ENCODE measurements at regions not wholly inside any gene's neighbourhood (a gene's known extent, or its start where the extent isn't known, plus 50 kb on each side); places are given as distances from the start of the nearest gene placed in this dataset.

- 64 to 69% methylated on average over 5 of the region's 5 CpGs for WGBS, 2 donors
Observed at GRCh38 chr6:23775127-23775526, 350.9 kb upstream of the NRSN1 start.

GRCh38 chr6:23783901-23784300, 342.1 kb upstream of the NRSN1 start:
- H3K27ac ChIP-seq = peak overlapping the region in 1 of 10 donors; percentile 25
- 51 to 59% methylated on average over 2 of the region's 2 CpGs for WGBS, 2 donors
- no peak for TF ChIP-seq CTCF (IDR thresholded peaks at IDR 0.05)
- H3K27me3 ChIP-seq = no peaks in the 10 kb centered on the region
- no peaks in the 10 kb centered on the region for H3K9me3 ChIP-seq
- no peaks in the 10 kb centered on the region for H3K36me3 ChIP-seq
- H3K4me1 ChIP-seq = no peaks in the 10 kb centered on the region
- intact Hi-C loops (cut with DNase I) = no loop called here
- DNase-seq (no peak), ATAC-seq (peak in 2 of 8 donors; percentile 46 to 49)
- H3K4me3 ChIP-seq = no peak overlapping the region

More at GRCh38 chr6:23775127-23775526, 350.9 kb upstream of the NRSN1 start:
- Histone ChIP-seq H3K27ac (no peak overlapping the region), H3K4me1 (no peaks in the 10 kb centered on the region), H3K9me3 (peaks cover 0 to 5% (median 0%) of the 10 kb centered on the region in 11 donors), H3K4me3 (no peak overlapping the region), H3K27me3 (no peaks in the 10 kb centered on the region), H3K36me3 (no peaks in the 10 kb centered on the region)
- DNase-seq = no peak
- ATAC-seq = no peak
- TF ChIP-seq CTCF (IDR thresholded peaks at IDR 0.05) = no peak
- intact Hi-C loops (cut with DNase I) = no loop called here

- TF ChIP-seq CTCF (IDR thresholded peaks at IDR 0.05) = no peak
- no peaks in the 10 kb centered on the region for H3K36me3 ChIP-seq
- DNase-seq = no peak
- no peaks in the 10 kb centered on the region for H3K27me3 ChIP-seq
- 59 to 60% methylated on average over 7 of the region's 7 CpGs for whole genome bisulfite sequencing, 2 donors
- no peak overlapping the region for H3K4me3 ChIP-seq
- H3K4me1 ChIP-seq = no peaks in the 10 kb centered on the region
- intact Hi-C loops (cut with DNase I) = no loop called here
- peak overlapping the region in 1 of 10 donors; percentile 25 for H3K27ac ChIP-seq
- no peaks in the 10 kb centered on the region for H3K9me3 ChIP-seq
- ATAC-seq = peak in 2 of 8 donors; percentile 34 to 65
Observed at GRCh38 chr6:23784301-23784919, 341.6 kb upstream of the NRSN1 start.

- DNase-seq (no peak), ATAC-seq (no peak)
- no peak overlapping the region for H3K4me3 ChIP-seq
- H3K9me3 ChIP-seq = no peaks in the 10 kb centered on the region
- no peaks in the 10 kb centered on the region for H3K36me3 ChIP-seq
- no peak overlapping the region for H3K27ac ChIP-seq
- no peaks in the 10 kb centered on the region for H3K4me1 ChIP-seq
- intact Hi-C loops (cut with DNase I) = no loop called here
- no peak for TF ChIP-seq CTCF (IDR thresholded peaks at IDR 0.05)
- 42 to 43% methylated on average over 2 of the region's 2 CpGs for WGBS, 2 donors
- H3K27me3 ChIP-seq = no peaks in the 10 kb centered on the region
Observed at GRCh38 chr6:23790756-23791155, 335.3 kb upstream of the NRSN1 start.
